ENCODE measurements at regions not wholly inside any gene's neighbourhood (a gene's known extent, or its start where the extent isn't known, plus 50 kb on each side); places are given as distances from the start of the nearest gene placed in this dataset.

DNA sequence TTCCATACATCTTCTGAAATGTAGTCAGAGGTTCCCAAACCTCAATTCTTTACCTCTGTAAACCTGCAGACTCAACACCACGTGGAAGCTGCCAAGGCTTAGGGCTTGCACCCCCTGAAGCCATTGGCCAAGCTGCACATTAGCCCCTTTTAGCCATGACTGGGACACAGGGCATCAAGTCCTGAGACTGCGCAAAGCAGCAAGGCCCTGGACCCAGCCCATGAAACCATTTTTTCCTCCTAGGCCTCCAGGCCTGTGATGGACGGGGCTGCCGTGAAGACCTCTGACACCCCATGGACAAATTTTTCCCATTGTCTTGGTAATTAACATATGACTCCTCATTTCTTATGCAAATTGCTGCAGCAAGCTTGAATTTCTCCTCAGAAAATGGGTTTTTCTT lies 727.8 kb downstream of the C6orf118 start:
- no peak for DNase-seq (ENCODE audit: low read depth in 4 of 4, low spot score in 1 of 4)

DNA sequence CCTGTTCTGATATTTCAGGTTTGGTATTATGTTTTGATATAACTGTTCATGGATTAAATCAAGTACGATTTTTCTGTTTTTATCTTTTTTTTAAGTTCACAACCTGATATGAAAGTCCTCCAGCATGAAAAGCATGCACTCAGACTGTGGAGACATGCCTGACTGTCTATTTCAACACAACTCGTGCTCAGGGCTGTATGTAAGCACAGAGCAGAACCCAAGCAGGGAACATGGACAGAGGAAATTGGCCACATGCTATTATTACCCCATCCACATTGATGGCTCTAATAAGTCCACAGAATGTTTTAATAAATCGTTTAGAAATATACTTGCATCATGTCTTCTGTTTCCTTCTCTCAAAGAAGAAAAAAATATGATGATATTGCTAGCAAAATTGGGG lies 730.4 kb downstream of the C6orf118 start:
- no peak for DNase-seq (ENCODE audit: low read depth in 4 of 4, low spot score in 1 of 4)

DNA sequence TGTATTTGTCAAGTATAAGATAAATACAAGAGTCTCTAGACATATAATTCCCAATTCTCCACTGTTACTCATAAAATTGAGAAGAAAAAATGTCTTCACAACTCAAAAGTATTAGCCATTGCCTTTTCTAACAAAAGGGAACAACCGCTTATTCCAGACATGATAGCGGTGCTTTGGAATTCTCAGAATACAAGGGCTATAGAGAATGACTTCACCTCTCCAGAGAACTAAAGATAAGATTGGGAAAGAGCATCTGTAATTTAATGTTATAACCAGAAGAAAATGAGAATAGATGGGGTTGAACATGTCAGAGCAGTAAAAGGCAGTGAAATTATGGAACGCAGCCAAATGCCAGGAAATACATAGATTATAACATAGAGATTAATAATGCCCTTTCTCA lies 730.8 kb downstream of the C6orf118 start:
- no peak for DNase-seq (ENCODE audit: low read depth in 4 of 4, low spot score in 1 of 4)

DNA sequence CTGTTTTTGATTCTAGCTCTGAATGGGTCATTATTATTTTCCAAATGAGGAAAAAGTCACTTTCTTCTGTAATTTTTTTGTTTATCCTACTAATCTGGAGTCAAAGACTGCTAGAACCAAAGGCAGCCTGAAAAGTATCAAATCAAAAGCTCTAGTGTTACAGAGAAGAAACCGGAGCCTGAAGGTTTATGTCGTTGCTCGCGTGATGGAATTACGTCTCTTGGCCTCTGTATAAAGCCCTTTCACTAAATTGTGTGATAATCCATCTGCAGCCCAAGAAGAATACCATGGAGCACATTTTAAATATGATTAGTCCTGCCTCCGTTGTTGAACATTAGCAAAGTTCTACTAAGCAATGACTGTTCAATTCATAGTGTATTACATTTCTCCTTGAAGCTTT lies 738.6 kb downstream of the C6orf118 start:
- DNase-seq (ENCODE audit: low read depth in 4 of 4, low spot score in 1 of 4), result no peak

DNA sequence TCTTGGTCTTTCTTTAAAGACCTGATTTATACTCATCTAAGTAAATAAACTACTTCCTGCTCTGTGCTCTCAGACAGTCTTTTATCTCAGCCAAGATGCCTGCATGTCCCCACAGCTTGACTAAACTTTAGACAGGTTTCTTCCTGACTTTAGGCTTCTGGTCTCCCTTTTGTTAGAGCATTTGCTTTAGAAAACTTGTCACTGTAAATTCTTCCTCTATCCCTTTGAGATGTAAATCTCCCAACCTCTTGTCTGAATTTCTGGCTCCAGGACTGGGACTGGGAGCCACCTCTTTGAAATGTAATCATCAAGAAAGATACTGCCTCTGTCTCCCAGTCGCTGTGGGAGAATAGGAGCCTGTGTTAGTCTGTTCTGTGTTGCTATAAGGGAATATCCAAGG lies 739.9 kb downstream of the C6orf118 start:
- no peak for DNase-seq (ENCODE audit: low read depth in 4 of 4, low spot score in 1 of 4)

DNA sequence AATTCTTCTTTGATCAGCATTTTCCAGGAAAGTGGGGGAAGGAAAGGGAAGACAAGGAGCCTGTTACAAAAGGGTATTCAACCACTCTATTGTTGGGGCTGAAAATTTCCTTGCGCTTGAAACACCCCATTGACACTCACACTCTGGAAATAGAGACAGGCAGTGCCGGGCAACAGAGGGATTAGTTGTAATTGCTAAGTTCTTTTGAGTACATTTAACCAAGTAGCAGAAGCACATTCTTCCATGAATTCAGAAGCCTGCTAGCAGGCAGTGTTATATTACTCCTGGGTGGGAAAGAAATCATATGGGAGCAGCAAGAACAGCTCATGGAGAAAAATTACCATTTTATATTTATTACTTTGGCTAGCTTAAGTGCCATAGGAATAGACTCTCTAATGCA lies 745.5 kb downstream of the C6orf118 start:
- DNase-seq (ENCODE audit: low read depth in 4 of 4, low spot score in 1 of 4), result no peak

DNA sequence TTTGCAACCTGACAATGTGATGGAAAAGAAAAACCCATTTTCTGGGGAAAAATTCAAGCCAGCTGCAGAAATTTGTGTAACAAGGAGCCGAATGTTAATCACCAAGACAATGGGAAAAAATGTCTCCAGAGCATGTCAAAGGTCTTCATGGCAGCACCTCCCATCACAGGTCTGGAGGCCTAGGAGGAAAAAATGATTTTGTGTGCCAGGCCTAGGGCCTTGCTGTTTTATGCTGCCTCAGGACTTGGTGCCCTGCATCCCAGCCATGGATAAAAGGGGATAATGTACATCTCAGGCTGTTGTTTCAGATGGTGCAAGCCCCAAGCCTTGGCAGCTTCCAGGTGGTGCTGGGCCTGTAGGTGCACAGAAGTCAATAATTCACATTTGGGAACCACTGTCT lies 747.7 kb downstream of the C6orf118 start:
- no peak for DNase-seq (ENCODE audit: low read depth in 4 of 4, low spot score in 1 of 4)

DNA sequence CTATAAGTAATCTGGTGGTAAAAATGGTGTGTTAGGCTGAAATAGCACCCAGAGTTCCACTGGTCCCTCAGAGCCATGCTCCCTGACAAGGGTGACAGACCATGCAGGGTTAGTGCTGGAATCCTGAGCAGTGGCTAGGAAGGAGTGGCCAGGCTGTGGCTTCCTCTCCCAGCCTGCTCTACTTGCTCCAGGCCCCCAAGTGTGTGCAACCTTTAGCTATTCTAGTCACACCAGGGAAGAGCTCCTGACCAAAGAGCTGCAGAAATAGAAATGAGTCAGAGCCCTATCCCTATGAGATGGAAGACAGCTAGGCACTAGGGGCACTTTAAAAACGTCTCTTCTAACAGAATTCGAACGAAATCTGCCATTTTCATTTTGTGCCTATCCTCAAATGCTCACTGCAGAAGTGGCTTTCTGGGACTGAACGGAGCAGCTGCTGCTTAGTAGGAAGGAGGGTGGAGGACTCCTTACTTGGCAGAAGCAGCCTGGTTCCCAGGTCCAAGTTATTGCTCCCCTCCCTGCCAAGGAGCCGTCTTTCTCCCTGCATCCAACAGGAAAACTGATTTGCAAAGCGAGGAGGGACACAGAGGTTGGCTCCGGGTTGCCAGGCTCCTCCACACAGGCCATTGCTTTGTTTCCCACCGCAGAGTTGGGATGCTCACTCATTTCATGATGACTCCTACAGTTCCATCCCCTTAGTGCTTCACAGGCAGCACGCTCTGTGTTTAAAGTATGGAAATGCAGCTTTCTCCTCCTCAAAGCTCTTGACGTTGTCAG lies 754.5 kb downstream of the C6orf118 start:
- DNase-seq (ENCODE audit: low read depth in 4 of 4, low spot score in 1 of 4), result no peak

DNA sequence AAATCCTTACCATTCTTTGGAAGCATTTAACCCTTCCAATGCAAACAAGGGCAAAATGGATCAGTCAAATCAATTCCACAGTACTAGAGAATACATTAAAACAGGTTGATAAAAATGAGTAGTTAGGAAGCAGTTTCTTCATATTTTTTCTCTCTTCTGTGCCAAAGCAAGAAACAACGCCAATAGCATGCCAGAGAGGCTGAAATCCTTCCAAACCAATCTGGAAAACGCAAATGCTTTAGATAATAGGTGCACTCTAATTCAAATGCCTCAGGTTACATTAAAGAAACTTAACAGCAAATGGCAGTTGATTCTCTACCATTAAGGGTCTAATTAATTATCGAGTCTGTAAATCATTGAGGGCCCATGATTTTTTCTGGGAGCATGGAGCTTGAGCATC lies 755.2 kb downstream of the C6orf118 start:
- DNase-seq (ENCODE audit: low read depth in 4 of 4, low spot score in 1 of 4), result no peak

DNA sequence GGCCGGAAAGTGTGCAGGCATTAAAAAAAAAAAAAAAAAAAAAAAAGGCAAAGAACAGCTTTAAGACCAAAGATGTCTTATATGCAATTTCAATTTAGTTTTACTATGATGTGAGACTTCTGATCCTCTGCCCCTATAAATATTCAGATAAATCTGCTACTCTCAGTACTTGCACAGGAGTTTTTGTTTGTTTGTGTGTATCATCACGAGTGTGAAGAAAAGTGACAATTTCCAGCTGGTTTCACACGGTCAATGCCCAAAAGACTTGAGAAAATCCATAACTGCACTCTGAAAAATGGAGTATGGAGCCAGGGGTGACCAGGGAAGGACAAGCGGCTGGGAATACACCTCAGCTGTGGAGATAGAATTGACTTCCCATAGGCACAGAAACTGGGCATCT lies 757.7 kb downstream of the C6orf118 start:
- no peak for DNase-seq (ENCODE audit: low read depth in 4 of 4, low spot score in 1 of 4)

DNA sequence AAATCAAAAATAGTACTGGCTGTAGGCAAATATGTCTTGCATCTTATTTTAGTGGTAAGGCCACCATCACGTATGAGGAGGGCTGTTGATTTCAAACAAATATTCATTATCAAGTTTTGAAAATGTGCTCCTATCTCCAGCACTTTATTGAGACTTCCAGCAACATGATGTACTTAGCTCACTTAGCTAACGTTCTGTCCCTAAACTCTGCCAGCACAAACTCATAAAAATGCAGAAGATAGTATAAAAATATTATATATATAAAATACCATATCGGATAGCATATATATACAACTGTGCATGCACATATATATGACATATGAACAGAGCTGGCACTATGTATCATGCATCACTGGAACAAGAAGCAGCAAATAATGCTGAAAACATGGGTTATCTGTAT lies 762.3 kb downstream of the C6orf118 start:
- DNase-seq (ENCODE audit: low read depth in 4 of 4, low spot score in 1 of 4), result no peak

DNA sequence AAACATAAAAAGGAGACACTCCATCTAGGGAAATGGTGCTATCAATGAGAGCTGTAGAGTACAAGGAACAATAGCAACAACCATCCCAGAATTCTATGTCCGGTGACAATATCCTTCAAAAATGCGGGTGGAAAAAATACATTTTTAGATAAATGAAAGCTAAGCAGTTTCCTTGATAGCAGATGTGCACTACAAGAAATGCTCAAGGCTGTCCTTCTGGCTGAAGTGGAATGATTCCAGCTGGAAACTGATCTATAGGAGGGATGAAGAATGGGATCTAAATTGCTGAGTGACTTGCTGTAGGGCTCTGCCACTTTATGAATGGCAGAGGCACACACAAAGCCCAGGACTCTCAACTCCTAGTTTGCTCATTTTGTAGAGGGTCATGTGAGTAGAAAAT lies 763.1 kb downstream of the C6orf118 start:
- DNase-seq (ENCODE audit: low read depth in 4 of 4, low spot score in 1 of 4), result no peak

DNA sequence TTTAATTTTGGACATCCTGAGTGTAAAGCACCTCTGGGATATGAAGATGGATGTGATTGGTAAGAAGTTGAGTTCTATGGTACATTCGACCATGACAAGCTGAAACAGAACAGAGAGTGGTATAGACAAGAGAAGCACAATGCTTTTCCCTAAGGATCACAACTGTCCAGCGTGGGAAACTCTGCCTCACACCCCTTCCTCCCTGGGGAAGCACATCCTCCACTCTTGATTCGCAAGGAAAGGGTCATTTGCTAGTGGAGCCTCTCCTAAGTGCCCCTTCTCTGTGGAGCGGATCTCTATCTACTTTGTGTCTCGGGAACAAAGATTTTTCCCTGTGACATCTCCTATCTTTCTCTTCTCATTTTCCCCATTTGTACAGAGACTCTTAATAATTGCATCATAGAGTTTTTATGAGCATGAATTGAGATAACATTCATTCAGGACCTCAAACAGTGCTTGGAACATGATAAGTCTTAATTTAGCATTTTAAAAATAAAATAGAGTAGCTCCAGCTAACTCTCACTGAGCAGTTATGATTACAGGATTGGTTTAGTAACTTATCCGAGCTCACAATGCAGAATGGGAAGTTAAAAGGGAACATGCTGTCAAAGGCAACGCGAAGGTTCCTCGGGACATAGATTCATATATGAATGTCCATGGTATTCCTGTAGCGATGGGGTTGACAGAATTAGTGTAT lies 775.2 kb downstream of the C6orf118 start:
- DNase-seq (ENCODE audit: low read depth in 4 of 4, low spot score in 1 of 4), result no peak

DNA sequence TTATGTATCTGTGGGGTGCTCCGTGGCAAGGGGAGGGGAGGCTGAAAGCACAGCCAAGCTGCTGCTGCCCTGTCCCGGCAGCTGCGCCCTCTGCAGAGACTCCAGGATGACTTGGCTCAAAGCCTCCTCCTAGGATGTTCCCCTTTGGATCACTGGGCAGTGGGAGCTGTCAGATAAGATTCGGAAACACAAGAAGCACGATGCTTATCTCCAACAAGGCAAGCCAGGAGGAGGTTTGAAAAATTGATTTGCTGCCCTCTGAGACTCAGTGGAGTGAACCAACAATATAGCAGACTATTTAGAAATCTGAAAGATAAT lies 776.4 kb downstream of the C6orf118 start:
- no peak for DNase-seq (ENCODE audit: low read depth in 4 of 4, low spot score in 1 of 4)

DNA sequence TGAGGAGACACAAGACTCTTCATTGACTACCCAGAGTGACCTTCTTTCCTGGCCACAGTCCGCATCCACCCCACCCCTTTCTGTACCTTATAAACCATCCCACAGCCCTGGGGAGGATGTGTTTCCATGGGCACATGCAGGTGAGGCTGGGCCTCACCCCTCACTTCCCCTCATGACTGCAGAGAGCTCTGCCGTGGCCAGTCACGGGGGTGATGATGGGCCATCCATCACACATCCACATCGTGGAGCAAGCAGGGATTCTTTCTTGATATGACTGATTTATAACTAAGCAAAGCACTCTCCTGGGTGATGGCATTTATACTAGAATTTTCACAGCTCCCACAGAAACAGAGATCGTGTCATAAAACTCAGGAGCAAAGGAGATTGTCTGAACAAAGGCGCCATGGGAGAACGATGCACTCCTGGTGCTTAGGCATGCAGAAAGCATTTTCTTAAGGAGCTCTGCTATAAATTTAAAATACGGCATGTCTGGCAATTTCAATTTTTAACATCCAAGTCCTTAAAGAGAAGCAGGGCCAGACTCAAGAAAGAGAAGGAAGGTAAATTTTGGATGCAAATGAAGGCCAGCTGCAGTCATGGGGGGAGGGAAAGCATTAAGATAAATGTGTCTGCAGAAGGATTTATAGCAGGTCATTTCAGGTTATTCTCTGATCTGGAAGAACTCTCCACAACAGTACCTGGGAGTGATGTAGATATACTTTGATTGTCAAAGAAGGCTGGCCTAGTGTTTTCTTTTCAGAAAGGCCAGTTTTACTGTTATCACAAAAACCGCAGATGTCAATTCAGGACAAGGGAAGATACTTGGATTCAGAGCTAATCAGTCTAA lies 777.0 kb downstream of the C6orf118 start:
- DNase-seq (ENCODE audit: low read depth in 4 of 4, low spot score in 1 of 4), result no peak

DNA sequence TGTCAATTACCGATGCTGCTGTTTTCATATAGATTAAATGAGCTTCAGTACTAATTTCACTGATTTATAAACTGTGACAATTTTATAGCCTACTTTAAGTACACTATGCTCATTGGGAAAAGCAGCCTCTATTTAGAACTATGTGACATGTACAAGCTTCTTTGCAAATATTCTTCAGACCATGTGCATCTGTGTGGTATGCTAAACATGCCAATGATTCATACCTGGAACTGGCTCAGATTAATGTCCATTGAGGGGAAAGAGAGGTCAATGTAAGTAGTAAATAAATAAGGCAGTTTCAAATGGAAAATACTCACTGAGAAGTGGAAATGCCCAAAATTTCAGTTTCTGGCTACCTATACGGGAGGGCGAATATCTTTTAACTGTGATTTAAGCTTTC lies 777.7 kb downstream of the C6orf118 start:
- DNase-seq (ENCODE audit: low read depth in 4 of 4, low spot score in 1 of 4), result no peak

DNA sequence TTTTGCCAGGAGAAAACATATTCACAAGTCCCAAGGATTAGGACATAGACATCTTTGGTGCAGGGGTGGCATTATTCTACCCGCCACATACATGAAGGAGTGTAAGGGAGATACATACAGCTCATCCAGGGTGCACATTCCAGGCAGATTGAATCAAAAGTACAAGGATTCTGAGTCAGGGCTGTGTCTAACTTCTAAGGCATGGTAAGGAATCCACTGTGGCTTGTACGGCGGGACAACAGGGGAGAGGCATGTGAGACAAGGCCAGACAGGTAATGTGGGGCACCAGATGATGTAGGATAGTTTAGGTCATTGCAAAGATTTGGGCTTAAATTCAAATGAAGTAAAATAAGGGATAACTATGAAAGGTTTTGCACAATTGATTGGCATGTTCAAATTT lies 780.9 kb downstream of the C6orf118 start:
- no peak for DNase-seq (ENCODE audit: low read depth in 4 of 4, low spot score in 1 of 4)

DNA sequence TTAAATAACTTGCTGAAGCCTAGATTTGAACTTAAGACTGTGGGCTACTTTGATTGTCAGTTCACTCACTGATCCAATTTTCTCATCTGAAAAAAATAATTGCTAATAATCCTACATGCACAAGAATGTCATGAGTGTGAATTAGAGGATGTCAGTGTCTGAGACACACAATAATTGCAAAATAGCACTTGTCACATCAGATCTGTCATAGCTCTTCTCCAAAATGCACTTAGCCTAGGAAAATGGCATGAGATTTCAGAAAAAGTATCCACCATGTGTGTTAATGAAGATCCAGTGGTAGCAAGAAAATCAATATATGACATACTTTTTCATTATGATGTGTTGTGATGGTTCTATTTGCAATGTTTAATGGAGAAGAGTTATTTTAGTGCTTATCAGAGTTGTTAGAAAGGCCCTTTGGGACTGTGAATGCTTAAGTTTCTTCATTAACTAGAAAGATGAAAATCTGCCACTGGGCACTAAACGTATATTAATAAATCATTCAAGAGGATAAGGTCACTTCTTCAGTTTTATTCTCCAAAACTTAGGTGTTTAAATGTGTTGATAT lies 786.2 kb downstream of the C6orf118 start:
- no peak for DNase-seq (ENCODE audit: low read depth in 4 of 4, low spot score in 1 of 4)

DNA sequence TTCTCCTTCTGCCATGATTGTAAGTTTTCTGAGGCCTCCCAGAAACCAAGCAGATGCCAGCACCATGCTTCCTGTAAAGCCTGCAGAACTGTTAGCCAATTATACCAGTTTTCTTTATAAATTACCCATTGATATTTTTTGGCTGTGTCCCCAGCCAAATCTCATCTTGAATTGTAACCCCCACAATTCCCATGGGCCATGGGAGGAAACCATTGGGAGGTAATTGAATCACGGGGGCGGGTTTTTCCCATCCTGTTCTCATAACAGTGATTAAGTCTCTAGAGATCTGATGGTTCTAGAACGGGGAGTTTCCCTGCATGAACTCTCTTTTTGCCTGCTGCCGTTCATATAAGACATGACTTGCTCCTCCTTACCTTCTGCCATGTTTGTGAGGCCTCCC lies 788.5 kb downstream of the C6orf118 start:
- no peak for DNase-seq (ENCODE audit: low read depth in 4 of 4, low spot score in 1 of 4)

DNA sequence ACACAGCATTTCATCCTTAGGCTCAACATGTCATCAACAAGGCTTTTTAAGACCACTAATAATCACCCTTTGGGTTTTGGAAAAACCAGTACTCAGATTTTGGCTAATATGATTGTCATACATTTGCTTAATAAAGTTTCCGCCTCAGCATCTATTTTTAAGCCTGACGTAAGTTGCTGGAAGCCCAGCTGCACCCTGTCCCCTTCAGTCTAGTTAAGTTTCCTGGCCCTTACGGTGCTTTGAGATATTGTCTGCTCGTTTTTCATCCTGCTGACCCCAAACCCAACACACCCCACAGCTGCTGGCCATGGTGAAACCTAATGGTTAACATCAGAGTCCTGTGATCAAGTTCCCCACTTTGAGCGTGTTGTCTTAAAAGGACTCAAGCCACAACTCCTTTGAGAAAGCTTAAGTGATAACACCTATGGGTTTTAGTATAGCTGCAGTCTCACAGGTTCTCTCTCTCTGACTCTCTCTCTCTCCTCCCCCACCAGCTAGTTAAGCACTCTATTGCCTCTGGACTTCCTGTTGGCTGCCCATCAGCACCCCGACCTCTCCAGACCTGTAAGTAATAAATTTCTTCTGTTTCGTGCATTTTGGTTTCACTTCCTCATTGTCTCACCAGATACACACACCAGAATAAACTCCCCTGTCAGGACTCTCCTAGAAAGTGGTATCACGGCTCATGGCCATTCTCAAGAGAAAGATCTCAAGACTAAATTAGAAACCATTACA lies 802.0 kb downstream of the C6orf118 start:
- no peak for DNase-seq (ENCODE audit: low read depth in 4 of 4, low spot score in 1 of 4)

DNA sequence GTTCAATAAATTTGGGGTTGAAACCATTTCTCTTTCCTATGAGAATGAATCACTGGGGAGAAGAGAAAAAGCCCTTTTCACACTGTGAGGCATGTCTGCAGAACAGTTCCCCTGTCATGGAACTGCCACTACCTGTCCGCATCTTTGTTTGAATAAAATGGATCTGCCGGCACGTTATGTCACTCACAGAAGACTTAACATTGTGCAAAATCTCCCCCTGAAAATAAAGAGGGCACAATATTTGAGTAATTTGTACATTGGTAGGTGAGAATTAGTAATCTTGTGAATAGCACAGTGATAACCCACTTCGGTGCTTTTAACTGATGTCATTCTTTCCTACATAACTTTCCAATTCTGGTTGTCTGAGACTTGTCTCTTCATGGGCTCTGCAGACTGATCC lies 804.0 kb downstream of the C6orf118 start:
- no peak for DNase-seq (ENCODE audit: low read depth in 4 of 4, low spot score in 1 of 4)
